WTC11 (cell line): ENCODE measurements at regions not wholly inside any gene's neighbourhood (a gene's known extent, or its start where the extent isn't known, plus 50 kb on each side); places are given as distances from the start of the nearest gene placed in this dataset.

Experiments used
- ATAC-seq: fragments of 200-7000 bp; cut with Tn5 transposase; 2 replicates; pipeline ENCODE4 v1.10.0; 2021; ENCODE audit warnings: mild to moderate bottlenecking, moderate library complexity
- CTCF ChIA-PET: fragments of 300-600 bp; sonication (Branson Sonifier 250); formaldehyde crosslinking; loops from one replicate; lab custom pipeline; 2021; ENCODE audit warnings: antibody characterized with exemption; lab: Charles Lee
- POLR2A ChIA-PET: fragments of 350-600 bp; sonication (Branson Sonifier 250); formaldehyde crosslinking; loops from one replicate; lab custom pipeline; 2021; ENCODE audit warnings: antibody characterized with exemption; lab: Charles Lee
- DNase-seq: peaks from one replicate; pipeline ENCODE4 v3.0.0; 2021; ENCODE audit warnings: low spot score
- H3K27ac Mint-ChIP-seq: 2 replicates; pipeline ENCODE4 v1.8.0; 2021; ENCODE audit warnings: mixed read lengths
- H3K27me3 Mint-ChIP-seq: 2 replicates; pipeline ENCODE4 v1.8.0; 2021; ENCODE audit warnings: low read depth, mild to moderate bottlenecking, moderate library complexity, mixed read lengths
- H3K36me3 Mint-ChIP-seq: 2 replicates; pipeline ENCODE4 v1.8.0; 2021; ENCODE audit warnings: mixed read lengths
- H3K4me1 Mint-ChIP-seq: 2 replicates; pipeline ENCODE4 v1.8.0; 2022; ENCODE audit warnings: mixed read lengths
- H3K4me3 Mint-ChIP-seq: 2 replicates; pipeline ENCODE4 v1.8.0; 2021; ENCODE audit warnings: mild to moderate bottlenecking, moderate library complexity, mixed read lengths
- H3K9me3 Mint-ChIP-seq: 2 replicates; pipeline ENCODE4 v1.8.0; 2021; ENCODE audit warnings: mixed read lengths
- CREM ChIP-seq: sonication (generic); formaldehyde crosslinking; IDR thresholded peaks from 2 replicates; pipeline ENCODE4 v1.8.1; 2022; ENCODE audit warnings: mild to moderate bottlenecking, missing genetic modification reagents, moderate library complexity
- ESRRA ChIP-seq: sonication (generic); formaldehyde crosslinking; IDR thresholded peaks from 2 replicates; pipeline ENCODE4 v1.8.1; 2022; ENCODE audit warnings: mild to moderate bottlenecking, missing genetic modification reagents, borderline replicate concordance
- GABPB1 ChIP-seq: sonication (generic); formaldehyde crosslinking; IDR thresholded peaks from 2 replicates; pipeline ENCODE4 v1.8.1; 2023; ENCODE audit warnings: mild to moderate bottlenecking, missing genetic modification reagents
- GTF2I ChIP-seq: fragments of 250-450 bp; sonication (Bioruptor Pico); conservative IDR thresholded peaks from 2 replicates; pipeline ENCODE4 v1.4.0; 2021; ENCODE audit warnings: mild to moderate bottlenecking
- IRF2 ChIP-seq: sonication (generic); formaldehyde crosslinking; IDR thresholded peaks from 2 replicates; pipeline ENCODE4 v1.8.0; 2022; ENCODE audit warnings: low read depth, missing genetic modification reagents, borderline replicate concordance
- NR1H2 ChIP-seq: sonication (generic); formaldehyde crosslinking; IDR thresholded peaks from 2 replicates; pipeline ENCODE4 v1.9.0; 2021; ENCODE audit warnings: mild to moderate bottlenecking, moderate library complexity, missing genetic modification reagents
- SMAD3 ChIP-seq: sonication (generic); formaldehyde crosslinking; IDR thresholded peaks from 2 replicates; pipeline ENCODE4 v1.8.0; 2022; ENCODE audit warnings: missing genetic modification reagents, mild to moderate bottlenecking, borderline replicate concordance
- SMAD4 ChIP-seq: sonication (generic); formaldehyde crosslinking; IDR thresholded peaks from 2 replicates; pipeline ENCODE4 v1.8.0; 2022; ENCODE audit warnings: mild to moderate bottlenecking, missing genetic modification reagents
- TCF7 ChIP-seq: sonication (generic); formaldehyde crosslinking; IDR thresholded peaks from 2 replicates; pipeline ENCODE4 v1.8.0; 2022; ENCODE audit warnings: mild to moderate bottlenecking, low read depth, missing genetic modification reagents, moderate library complexity
- ZNF263 ChIP-seq: sonication (generic); formaldehyde crosslinking; IDR thresholded peaks from 2 replicates; pipeline ENCODE4 v1.8.1; 2022; ENCODE audit warnings: low read depth, mild to moderate bottlenecking, moderate library complexity, missing genetic modification reagents
- ZNF396 ChIP-seq: fragments of 250-450 bp; sonication (Bioruptor Pico); IDR thresholded peaks from 2 replicates; pipeline ENCODE4 v1.8.0; 2021; ENCODE audit warnings: mild to moderate bottlenecking, moderate library complexity, borderline replicate concordance
- ZNF416 ChIP-seq: fragments of 250-450 bp; sonication (Bioruptor Pico); IDR thresholded peaks from 2 replicates; pipeline ENCODE4 v1.9.0; 2021; ENCODE audit warnings: mild to moderate bottlenecking, inconsistent platforms
- ZNF671 ChIP-seq: fragments of 250-450 bp; sonication (Bioruptor Pico); IDR thresholded peaks from 2 replicates; pipeline ENCODE4 v1.8.0; 2021; ENCODE audit warnings: mild to moderate bottlenecking
- TF ChIP-seq, protein P1 (sequence below): fragments of 250-450 bp; sonication (Bioruptor Pico); IDR thresholded peaks from 2 replicates; pipeline ENCODE4 v1.8.0; 2021; ENCODE audit warnings: mild to moderate bottlenecking
- TF ChIP-seq, protein P2 (sequence below): sonication (generic); formaldehyde crosslinking; IDR thresholded peaks from 2 replicates; pipeline ENCODE4 v1.8.1; 2023; ENCODE audit warnings: mild to moderate bottlenecking, missing genetic modification reagents
- TF ChIP-seq, protein P3 (sequence below): sonication (generic); formaldehyde crosslinking; IDR thresholded peaks from 2 replicates; pipeline ENCODE4 v1.8.0; 2023; ENCODE audit warnings: missing genetic modification reagents
- TF ChIP-seq, protein P4 (sequence below): sonication (generic); formaldehyde crosslinking; conservative IDR thresholded peaks from 2 replicates; pipeline ENCODE4 v1.8.1; 2023; ENCODE audit warnings: mild to moderate bottlenecking, low read depth, missing genetic modification reagents, moderate library complexity
- TF ChIP-seq, protein P5 (sequence below): sonication (generic); formaldehyde crosslinking; IDR thresholded peaks from 2 replicates; pipeline ENCODE4 v1.8.1; 2022; ENCODE audit warnings: low read depth, mild to moderate bottlenecking, moderate library complexity, missing genetic modification reagents, borderline replicate concordance
- TF ChIP-seq, protein P6 (sequence below): sonication (generic); formaldehyde crosslinking; IDR thresholded peaks from 2 replicates; pipeline ENCODE4 v1.8.0; 2022; ENCODE audit warnings: mild to moderate bottlenecking, missing genetic modification reagents
- TF ChIP-seq, protein P7 (sequence below): fragments of 250-450 bp; sonication (Bioruptor Pico); conservative IDR thresholded peaks from 2 replicates; pipeline ENCODE4 v1.9.0; 2021; ENCODE audit warnings: mild to moderate bottlenecking

DNA sequence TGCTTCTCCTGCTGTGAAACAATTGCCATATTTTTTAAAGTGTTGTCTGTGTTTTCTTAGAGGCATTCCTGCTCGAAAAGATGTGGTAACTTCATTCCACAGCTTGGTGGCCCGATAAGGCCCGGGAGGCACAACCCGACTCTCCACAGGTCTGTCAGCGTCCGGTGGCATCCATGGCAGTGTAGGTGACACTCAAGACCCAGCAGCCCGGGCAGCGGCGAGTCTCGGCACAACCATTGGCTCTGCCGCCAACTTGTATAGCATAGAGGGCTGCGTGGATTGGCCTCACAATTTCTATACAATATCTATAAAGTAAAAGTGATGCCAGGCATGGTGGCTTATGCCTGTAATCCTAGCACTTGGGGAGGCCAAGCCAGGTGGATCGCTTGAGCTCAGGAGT, 262.3 kb upstream of the CHRNA7 start:
- H3K27me3 Mint-ChIP-seq, result no peaks in the 10 kb centered on the region; the same call in 1 of the 2 replicates
- no peaks in the 10 kb centered on the region for H3K9me3 Mint-ChIP-seq
- H3K4me3 Mint-ChIP-seq, result no peak overlapping the region
- no peaks in the 10 kb centered on the region for H3K36me3 Mint-ChIP-seq
- DNase-seq, result no peak
- no peak for ATAC-seq
- H3K27ac Mint-ChIP-seq, result no peak overlapping the region
- TF ChIP-seq ESRRA (CRISPR knock-in tag) (no peak), TCF7 (CRISPR knock-in tag) (no peak), IRF2 (CRISPR knock-in tag) (no peak), NR1H2 (CRISPR knock-in tag) (no peak), SMAD3 (CRISPR knock-in tag) (no peak), ZNF416 (no peak), ZNF263 (CRISPR knock-in tag) (no peak), ZNF671 (CRISPR knock-in tag) (no peak), ZNF396 (CRISPR knock-in tag) (no peak), SMAD4 (no peak), CREM (CRISPR knock-in tag) (no peak), GTF2I (CRISPR knock-in tag) (no peak), GABPB1 (no peak)
- TF ChIP-seq, protein P1, sequence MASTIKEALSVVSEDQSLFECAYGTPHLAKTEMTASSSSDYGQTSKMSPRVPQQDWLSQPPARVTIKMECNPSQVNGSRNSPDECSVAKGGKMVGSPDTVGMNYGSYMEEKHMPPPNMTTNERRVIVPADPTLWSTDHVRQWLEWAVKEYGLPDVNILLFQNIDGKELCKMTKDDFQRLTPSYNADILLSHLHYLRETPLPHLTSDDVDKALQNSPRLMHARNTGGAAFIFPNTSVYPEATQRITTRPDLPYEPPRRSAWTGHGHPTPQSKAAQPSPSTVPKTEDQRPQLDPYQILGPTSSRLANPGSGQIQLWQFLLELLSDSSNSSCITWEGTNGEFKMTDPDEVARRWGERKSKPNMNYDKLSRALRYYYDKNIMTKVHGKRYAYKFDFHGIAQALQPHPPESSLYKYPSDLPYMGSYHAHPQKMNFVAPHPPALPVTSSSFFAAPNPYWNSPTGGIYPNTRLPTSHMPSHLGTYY, result no peak
- TF ChIP-seq, protein P2, sequence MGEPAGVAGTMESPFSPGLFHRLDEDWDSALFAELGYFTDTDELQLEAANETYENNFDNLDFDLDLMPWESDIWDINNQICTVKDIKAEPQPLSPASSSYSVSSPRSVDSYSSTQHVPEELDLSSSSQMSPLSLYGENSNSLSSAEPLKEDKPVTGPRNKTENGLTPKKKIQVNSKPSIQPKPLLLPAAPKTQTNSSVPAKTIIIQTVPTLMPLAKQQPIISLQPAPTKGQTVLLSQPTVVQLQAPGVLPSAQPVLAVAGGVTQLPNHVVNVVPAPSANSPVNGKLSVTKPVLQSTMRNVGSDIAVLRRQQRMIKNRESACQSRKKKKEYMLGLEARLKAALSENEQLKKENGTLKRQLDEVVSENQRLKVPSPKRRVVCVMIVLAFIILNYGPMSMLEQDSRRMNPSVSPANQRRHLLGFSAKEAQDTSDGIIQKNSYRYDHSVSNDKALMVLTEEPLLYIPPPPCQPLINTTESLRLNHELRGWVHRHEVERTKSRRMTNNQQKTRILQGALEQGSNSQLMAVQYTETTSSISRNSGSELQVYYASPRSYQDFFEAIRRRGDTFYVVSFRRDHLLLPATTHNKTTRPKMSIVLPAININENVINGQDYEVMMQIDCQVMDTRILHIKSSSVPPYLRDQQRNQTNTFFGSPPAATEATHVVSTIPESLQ (CRISPR knock-in tag), result no peak
- TF ChIP-seq, protein P3, sequence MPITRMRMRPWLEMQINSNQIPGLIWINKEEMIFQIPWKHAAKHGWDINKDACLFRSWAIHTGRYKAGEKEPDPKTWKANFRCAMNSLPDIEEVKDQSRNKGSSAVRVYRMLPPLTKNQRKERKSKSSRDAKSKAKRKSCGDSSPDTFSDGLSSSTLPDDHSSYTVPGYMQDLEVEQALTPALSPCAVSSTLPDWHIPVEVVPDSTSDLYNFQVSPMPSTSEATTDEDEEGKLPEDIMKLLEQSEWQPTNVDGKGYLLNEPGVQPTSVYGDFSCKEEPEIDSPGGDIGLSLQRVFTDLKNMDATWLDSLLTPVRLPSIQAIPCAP (CRISPR knock-in tag), result no peak
- TF ChIP-seq, protein P4, sequence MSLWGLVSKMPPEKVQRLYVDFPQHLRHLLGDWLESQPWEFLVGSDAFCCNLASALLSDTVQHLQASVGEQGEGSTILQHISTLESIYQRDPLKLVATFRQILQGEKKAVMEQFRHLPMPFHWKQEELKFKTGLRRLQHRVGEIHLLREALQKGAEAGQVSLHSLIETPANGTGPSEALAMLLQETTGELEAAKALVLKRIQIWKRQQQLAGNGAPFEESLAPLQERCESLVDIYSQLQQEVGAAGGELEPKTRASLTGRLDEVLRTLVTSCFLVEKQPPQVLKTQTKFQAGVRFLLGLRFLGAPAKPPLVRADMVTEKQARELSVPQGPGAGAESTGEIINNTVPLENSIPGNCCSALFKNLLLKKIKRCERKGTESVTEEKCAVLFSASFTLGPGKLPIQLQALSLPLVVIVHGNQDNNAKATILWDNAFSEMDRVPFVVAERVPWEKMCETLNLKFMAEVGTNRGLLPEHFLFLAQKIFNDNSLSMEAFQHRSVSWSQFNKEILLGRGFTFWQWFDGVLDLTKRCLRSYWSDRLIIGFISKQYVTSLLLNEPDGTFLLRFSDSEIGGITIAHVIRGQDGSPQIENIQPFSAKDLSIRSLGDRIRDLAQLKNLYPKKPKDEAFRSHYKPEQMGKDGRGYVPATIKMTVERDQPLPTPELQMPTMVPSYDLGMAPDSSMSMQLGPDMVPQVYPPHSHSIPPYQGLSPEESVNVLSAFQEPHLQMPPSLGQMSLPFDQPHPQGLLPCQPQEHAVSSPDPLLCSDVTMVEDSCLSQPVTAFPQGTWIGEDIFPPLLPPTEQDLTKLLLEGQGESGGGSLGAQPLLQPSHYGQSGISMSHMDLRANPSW (CRISPR knock-in tag), result no peak
- TF ChIP-seq, protein P5, sequence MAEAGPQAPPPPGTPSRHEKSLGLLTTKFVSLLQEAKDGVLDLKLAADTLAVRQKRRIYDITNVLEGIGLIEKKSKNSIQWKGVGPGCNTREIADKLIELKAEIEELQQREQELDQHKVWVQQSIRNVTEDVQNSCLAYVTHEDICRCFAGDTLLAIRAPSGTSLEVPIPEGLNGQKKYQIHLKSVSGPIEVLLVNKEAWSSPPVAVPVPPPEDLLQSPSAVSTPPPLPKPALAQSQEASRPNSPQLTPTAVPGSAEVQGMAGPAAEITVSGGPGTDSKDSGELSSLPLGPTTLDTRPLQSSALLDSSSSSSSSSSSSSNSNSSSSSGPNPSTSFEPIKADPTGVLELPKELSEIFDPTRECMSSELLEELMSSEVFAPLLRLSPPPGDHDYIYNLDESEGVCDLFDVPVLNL (CRISPR knock-in tag), result no peak
- TF ChIP-seq, protein P6, sequence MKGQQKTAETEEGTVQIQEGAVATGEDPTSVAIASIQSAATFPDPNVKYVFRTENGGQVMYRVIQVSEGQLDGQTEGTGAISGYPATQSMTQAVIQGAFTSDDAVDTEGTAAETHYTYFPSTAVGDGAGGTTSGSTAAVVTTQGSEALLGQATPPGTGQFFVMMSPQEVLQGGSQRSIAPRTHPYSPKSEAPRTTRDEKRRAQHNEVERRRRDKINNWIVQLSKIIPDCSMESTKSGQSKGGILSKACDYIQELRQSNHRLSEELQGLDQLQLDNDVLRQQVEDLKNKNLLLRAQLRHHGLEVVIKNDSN (CRISPR knock-in tag), result no peak
- TF ChIP-seq, protein P7, sequence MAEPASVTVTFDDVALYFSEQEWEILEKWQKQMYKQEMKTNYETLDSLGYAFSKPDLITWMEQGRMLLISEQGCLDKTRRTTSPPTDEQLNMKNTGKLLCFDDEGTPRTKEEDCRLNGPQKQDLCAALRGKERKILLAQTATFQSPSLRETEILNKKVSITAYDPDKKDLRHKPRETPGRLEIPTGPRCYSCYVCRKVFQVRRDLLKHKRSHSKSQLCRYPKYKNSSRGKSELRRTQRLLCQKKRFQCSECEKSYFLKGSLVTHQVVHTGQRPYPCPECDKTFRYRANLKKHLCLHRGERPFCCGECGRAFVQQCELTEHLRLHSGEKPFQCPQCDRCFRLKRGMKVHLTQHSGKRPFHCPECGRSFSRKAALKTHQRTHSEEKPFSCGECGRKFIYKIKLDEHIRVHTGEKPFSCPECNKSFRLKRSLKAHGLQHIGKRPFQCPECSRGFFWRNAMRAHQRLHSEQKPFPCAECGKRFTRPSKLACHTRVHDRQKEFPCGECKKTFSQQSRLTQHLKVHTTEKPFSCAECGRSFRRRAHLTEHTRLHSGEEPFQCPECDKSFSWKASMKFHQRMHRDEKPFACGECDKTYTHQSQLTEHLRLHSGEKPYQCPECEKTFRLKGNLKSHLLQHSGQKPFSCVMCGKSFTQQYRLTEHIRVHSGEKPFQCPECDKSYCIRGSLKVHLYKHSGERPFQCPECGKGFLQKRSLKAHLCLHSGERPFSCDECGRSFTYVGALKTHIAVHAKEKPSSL (CRISPR knock-in tag), result no peak
- TF ChIP-seq, all 79 proteins: peak for 0
- ChIA-PET POLR2A (no interaction called here), CTCF (no interaction called here)
- H3K4me1 Mint-ChIP-seq, result no peaks in the 10 kb centered on the region
